NB4 (cell line): ENCODE measurements at regions not wholly inside any gene's neighbourhood (a gene's known extent, or its start where the extent isn't known, plus 50 kb on each side); places are given as distances from the start of the nearest gene placed in this dataset.
A peak's percentile ranks its signal among the peaks of the same experiment; 100 is the strongest.

ENCODE experiments used
- DNase-seq: peaks from one replicate; pipeline ENCODE4 v3.0.0; 2010; ENCODE audit warnings: low read depth
- H3K4me3 ChIP-seq: one replicate; pipeline ENCODE4 v1.5.1; 2011; ENCODE audit warnings: mild to moderate bottlenecking, low read depth, low read length, moderate library complexity
- CTCF ChIP-seq: IDR thresholded peaks from one replicate; pipeline ENCODE4 v1.5.1; 2012; ENCODE audit warnings: low read depth, low read length
- MAX ChIP-seq: IDR thresholded peaks from 2 replicates; pipeline ENCODE4 v1.6.1; 2011; ENCODE audit warnings: low read depth, low read length
- MYC ChIP-seq: IDR thresholded peaks from 2 replicates; pipeline ENCODE4 v1.6.1; 2011; ENCODE audit warnings: low read depth, low read length
- POLR2A ChIP-seq: IDR thresholded peaks from 2 replicates; pipeline ENCODE4 v1.6.1; 2011; ENCODE audit warnings: mild to moderate bottlenecking; ENCODE audit not compliant: insufficient read length; ENCODE audit errors: extremely low read depth

- peak; percentile 56 for DNase-seq
These were observed 631.5 kb downstream of the RAB28 start for GRCh38 chr4:12852338-12853307.

GRCh38 chr4:12846368-12846767 is 637.8 kb downstream of the RAB28 start:
- DNase-seq, result no peak
- no peak for TF ChIP-seq CTCF
- no peak for TF ChIP-seq MAX
- no peak for TF ChIP-seq MYC
- TF ChIP-seq POLR2A, result no peak
- H3K4me3 ChIP-seq, result no peak overlapping the region

More at GRCh38 chr4:12852338-12853307, 631.5 kb downstream of the RAB28 start:
- TF ChIP-seq POLR2A, result no peak
- TF ChIP-seq CTCF, result no peak
- TF ChIP-seq MYC, result no peak
- no peak for TF ChIP-seq MAX
- H3K4me3 ChIP-seq, result no peak overlapping the region

- no peak for TF ChIP-seq CTCF
- no peak for TF ChIP-seq POLR2A
- no peak for DNase-seq
- no peak overlapping the region for H3K4me3 ChIP-seq
These were observed 640.0 kb downstream of the RAB28 start for GRCh38 chr4:12844141-12844540.

- no peak for DNase-seq
- TF ChIP-seq MAX (no peak), MYC (no peak), POLR2A (no peak), CTCF (no peak)
These were observed 656.2 kb downstream of the RAB28 start for GRCh38 chr4:12827966-12828365.

GRCh38 chr4:12791536-12791935 is 692.6 kb downstream of the RAB28 start:
- no peak overlapping the region for H3K4me3 ChIP-seq
- DNase-seq, result no peak
- TF ChIP-seq CTCF, result no peak
- no peak for TF ChIP-seq POLR2A
- no peak for TF ChIP-seq MAX
- no peak for TF ChIP-seq MYC

More at GRCh38 chr4:12827966-12828365, 656.2 kb downstream of the RAB28 start:
- H3K4me3 ChIP-seq, result no peak overlapping the region

- H3K4me3 ChIP-seq, result no peak overlapping the region
- no peak for TF ChIP-seq MYC
- no peak for TF ChIP-seq CTCF
- TF ChIP-seq MAX, result no peak
- TF ChIP-seq POLR2A, result no peak
- no peak for DNase-seq
These were observed 696.9 kb downstream of the RAB28 start for GRCh38 chr4:12787261-12787660.
